Tibial nerve (tissue), 4 donors: ENCODE measurements at regions not wholly inside any gene's neighbourhood (a gene's known extent, or its start where the extent isn't known, plus 50 kb on each side); places are given as distances from the start of the nearest gene placed in this dataset.

Source experiments
- EP300 ChIP-seq, 2 donors: sonication (generic); formaldehyde crosslinking; IDR thresholded peaks; one replicate each; pipeline ENCODE4 v1.6.1; 2017; ENCODE audit warnings: antibody characterized with exemption in 2 of 2, mild to moderate bottlenecking in 1 of 2
- TF ChIP-seq, protein P1 (sequence below), 5 experiments: fragments of 200-600 bp in 3 of 5; fragments of 450-650 bp in 2 of 5; sonication (generic) in 3 of 5; IDR thresholded peaks; one replicate each; pipeline ENCODE4 v1.5.1; 2016 to 2019; ENCODE audit warnings: antibody characterized with exemption in 5 of 5, mild to moderate bottlenecking in 3 of 5, moderate library complexity in 2 of 5

DNA sequence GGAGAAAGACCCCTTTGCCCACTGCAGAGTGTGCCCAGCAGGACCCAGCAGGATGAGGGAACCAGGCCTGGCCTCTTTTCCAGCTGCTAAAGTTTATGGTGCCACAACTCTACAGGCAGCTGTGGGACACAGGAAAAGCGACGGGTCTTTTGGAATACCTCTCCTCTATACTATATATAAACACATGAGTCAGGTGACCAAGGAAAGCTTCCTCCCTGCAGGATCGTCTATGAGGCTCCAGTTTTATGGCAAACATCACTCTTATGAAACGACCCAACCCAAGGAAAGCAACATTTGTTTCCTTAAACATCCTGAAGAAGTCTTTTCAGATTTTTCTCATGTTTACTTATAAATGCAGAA is 102.8 kb upstream of the AKIP1 start:
- no peak for TF ChIP-seq EP300 (IDR thresholded peaks at IDR 0.05)
- TF ChIP-seq, protein P1, sequence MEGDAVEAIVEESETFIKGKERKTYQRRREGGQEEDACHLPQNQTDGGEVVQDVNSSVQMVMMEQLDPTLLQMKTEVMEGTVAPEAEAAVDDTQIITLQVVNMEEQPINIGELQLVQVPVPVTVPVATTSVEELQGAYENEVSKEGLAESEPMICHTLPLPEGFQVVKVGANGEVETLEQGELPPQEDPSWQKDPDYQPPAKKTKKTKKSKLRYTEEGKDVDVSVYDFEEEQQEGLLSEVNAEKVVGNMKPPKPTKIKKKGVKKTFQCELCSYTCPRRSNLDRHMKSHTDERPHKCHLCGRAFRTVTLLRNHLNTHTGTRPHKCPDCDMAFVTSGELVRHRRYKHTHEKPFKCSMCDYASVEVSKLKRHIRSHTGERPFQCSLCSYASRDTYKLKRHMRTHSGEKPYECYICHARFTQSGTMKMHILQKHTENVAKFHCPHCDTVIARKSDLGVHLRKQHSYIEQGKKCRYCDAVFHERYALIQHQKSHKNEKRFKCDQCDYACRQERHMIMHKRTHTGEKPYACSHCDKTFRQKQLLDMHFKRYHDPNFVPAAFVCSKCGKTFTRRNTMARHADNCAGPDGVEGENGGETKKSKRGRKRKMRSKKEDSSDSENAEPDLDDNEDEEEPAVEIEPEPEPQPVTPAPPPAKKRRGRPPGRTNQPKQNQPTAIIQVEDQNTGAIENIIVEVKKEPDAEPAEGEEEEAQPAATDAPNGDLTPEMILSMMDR (IDR thresholded peaks at IDR 0.05), result no peak
